CD4-positive, alpha-beta T cell treated with Interleukin-6 at 100 ng/mL for 8 hours (primary cell): ENCODE measurements at regions not wholly inside any gene's neighbourhood (a gene's known extent, or its start where the extent isn't known, plus 50 kb on each side); places are given as distances from the start of the nearest gene placed in this dataset.

Source experiments
- DNase-seq: peaks from one replicate; pipeline ENCODE4 v3.0.0-alpha.2; 2020; ENCODE audit warnings: mixed read lengths, low spot score

DNA sequence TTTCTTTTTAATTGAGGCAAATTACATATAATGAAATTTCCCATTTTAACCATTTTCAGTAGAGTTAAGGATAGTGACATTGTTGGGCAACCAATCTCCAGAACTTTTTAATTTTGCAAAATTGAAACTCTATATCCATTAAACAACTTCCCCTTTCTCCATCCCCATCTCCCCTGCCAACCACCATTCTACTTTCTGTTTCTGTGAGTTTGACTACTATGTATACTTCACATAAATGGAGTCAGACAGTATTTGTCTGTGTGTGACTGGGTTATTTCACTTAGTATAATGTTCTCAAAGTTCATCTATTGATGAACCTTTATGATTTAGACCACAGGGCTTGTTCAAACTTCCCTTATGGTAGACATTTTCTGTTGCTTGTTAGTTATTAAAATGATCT lies 364.5 kb upstream of the MAD2L1 start:
- DNase-seq = no peak

DNA sequence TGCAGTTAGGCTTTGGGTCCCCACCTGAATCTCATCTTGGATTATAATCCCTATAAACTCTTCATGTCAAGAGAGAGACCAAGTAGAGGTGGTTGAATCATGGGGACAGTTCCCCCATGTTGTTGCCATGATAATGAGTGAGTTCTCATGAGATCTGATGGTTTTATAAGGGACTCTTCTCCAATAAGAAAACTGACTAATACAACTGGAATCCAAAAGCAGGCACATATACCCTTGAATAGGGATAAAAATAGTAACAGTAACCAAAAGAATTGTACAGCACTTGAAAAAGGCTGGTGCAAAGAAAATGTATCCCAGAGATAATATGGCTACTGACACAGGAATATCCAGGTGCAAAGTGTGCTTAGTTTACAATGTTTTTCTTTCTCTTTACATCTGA lies 351.5 kb upstream of the MAD2L1 start:
- DNase-seq = no peak

DNA sequence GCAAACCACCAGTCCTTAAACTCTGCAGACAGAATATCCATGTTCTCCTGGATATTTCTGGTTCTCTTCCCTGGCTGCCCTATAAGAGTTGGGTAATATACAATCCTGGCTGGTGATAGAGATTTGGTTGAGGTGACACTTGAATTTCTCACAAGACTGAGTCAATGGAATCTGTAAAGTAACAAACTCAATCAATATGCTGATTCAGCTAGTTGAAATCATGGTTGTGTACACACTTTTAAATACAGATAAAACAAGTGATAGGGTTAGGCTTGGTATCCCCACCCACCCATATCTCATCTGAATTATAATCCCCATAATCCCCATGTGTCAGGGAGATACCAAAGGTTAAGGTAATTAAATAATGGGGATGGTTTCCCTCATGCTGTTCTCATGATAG lies 349.2 kb upstream of the MAD2L1 start:
- DNase-seq = no peak

DNA sequence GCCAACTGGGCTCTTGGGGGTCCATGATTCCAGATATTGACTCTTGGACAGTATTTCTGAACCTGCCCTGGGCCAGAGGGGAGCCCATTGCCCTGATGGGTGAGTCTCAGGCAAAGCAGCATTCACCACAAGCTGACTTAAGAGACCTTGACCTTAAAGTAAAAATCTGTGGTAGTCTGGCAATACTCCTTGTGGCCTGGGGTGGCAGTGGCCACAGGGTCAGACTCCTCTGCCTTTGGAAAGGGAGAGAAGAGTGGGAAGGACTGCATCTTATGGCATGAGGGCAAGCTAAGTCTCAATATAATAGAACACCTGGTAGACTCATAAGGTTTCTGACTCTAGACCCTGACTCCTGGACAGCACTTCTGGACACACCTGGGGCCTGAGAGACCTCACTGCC lies 340.3 kb upstream of the MAD2L1 start:
- no peak for DNase-seq

DNA sequence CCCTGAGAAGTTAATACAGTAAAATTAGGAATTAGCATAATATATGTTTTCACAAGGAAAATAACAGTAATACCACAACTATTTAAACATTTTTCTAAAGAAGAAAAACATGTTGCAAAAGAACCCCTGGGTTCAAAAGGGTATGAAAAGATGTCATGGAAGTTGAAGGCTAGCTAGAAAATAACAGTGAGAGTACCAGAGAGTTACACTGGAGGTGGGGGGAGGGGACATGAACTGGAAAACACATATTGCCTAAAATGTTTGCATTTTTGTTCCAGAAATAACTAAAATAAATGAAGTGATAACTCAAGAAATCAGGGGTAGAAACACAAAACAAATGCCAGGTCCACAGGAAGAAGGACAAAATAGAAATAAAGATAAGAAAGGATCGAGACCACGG lies 336.6 kb upstream of the MAD2L1 start:
- DNase-seq = no peak

DNA sequence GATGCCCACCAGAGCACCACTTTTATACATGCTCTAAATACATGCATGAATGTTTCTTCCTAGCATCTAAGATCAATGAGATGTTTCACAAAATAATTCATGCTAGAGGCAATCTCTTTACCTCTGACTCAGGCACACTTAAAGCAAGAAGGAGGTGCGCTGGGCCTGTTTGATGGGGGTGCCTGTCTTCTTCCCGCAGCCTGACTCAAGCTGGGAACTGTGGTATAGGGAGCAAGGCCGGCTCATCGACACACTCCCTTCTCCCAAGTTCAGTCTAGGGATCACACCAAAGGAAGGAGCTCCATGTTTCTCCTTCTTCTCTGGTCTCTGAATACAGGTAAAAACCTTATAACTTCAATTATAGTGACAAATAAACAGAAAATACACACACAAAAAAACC lies 333.8 kb upstream of the MAD2L1 start:
- no peak for DNase-seq

DNA sequence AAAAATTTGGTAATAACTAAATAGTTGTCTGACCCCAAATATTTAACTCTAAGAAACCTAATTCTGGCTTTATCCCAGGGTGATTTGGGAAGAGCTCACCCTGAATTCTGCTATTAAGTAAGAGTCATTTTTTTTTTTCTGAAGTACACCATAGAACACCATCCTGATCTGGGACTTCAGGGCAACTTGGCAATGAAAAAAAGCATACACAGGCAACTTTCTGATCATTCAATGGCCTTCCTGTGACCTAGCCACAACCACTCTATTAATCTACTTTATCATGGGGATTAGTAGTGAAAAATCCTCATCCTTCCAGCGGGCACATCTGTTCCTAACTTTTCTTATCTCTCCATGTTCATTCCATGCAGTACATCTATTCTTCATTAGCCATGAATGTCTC lies 333.2 kb upstream of the MAD2L1 start:
- DNase-seq = no peak

DNA sequence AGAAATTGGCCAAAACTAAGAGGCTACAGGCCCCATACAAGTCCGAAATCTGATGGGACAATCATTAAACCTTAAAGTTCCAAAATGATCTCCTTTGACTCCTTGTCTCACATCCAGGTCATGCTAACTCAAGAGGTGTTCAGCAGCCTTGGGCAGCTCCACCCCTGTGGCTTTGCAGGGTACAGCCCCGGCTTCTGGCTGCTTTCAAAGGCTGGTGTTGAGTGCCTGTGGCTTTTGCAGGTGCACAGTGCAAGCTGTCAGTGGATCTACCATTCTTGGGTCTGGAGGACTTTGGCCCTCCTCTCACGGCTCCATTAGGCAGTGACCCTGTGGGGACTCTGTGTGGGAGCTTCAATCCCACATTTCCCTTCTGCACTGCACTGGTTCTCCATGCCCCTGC lies 329.1 kb upstream of the MAD2L1 start:
- DNase-seq = no peak

DNA sequence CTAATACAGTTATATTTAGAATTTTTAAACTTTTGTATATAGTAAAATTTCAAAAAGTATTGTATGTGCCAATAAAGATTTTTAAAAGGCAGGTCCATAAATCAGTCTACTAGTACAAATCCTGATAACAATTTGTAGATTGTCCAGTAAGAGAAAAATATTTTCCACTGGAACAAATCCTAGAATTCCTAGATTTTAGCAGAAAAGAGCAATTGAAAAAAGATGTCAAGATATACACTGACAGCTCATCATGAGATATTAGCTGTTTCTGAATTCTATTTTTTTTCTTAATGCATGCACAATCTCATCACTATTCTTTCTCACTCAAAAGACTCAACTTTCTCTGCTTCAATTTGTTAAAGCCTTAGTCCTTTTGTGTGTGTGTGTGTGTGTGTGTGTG lies 289.2 kb upstream of the MAD2L1 start:
- no peak for DNase-seq

DNA sequence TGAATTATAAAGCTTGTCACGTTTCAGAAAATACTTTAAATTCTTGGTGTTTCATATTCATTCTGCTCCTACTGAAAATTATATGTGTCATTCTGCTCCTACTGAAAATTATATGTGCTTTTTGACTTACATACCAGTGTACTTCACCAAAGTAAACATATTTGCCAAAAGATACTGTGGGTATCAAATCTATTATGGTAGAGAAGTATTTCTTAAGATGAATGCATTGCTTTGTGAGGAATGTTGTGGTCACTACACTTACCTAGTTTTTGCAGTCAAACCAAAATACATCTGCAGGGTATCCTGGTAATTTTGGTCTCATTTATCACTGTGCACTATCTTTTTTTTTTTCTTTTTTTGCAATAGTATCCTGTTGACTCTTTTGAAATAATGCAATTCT lies 287.7 kb upstream of the MAD2L1 start:
- no peak for DNase-seq

DNA sequence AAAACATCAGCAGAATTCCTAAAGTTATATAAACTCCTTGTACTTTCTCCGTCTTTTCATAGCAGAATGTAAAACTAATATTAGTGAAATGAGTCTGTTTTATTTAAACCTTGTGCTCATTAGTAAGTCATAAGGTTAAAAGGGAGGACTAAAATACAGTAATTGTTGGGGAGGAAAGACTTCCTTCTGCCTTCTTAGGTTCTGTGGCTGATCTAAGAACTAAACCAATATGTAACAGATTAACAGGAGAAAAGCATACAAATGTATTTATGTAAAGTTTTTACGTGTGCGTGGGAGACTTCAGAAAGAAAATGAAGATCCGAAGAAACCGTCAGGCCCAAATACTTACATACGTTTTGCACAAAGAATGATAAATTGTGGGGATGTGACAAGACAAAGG lies 286.6 kb upstream of the MAD2L1 start:
- no peak for DNase-seq

DNA sequence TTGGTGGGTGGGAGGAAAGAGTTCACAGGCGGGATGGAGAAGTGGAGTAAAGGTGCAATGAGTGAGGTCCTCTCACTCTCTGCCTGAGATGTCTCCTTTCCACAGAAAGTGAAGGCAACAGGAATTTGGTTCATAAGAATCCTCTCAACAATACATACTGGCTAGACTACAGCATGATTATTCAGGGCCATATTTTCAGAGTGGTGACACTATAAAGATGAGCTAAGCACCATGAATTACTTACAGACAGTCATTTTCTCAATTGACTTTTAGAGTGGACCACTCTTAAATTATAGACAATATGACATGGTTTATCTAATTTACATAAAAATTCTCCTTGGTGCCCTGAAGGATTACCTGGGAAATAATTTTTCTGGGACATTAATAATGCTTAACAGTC lies 286.1 kb upstream of the MAD2L1 start:
- no peak for DNase-seq

DNA sequence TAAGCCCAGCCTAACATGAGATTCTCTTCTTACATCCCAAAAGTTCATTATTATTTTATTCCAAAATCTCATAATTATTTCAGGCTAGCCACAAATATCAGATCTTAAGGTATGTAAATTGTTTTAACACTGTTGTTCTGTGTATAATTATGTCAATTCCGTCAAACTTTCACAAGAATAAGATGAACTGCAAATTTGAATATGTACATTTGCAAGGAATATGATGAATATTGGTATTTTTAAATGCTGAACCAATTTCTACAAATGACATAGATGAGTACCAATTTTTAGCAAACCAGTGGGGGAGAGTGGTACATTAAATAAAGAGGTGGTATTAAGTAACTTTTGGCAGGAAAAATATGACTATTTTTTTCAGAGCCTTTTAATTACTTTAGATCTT lies 282.3 kb upstream of the MAD2L1 start:
- no peak for DNase-seq

DNA sequence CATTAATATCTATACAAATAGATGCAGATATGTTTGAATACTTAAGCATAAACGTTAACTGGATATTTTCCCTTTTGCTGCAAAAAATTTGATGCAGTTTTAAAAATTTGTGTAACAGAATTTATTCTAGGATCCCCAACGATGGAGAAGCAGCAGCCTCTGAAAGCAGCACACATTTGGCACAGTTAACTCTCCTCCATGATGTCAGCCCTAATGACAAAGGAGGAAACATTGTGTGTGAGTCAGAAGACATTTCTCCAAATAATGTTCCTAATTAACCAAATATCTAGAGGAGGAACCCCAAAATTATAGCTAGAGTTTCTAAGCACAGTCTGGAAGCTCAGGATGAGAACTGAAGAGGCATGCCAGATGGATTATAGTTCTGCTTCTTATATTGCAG lies 281.9 kb upstream of the MAD2L1 start:
- DNase-seq = no peak

DNA sequence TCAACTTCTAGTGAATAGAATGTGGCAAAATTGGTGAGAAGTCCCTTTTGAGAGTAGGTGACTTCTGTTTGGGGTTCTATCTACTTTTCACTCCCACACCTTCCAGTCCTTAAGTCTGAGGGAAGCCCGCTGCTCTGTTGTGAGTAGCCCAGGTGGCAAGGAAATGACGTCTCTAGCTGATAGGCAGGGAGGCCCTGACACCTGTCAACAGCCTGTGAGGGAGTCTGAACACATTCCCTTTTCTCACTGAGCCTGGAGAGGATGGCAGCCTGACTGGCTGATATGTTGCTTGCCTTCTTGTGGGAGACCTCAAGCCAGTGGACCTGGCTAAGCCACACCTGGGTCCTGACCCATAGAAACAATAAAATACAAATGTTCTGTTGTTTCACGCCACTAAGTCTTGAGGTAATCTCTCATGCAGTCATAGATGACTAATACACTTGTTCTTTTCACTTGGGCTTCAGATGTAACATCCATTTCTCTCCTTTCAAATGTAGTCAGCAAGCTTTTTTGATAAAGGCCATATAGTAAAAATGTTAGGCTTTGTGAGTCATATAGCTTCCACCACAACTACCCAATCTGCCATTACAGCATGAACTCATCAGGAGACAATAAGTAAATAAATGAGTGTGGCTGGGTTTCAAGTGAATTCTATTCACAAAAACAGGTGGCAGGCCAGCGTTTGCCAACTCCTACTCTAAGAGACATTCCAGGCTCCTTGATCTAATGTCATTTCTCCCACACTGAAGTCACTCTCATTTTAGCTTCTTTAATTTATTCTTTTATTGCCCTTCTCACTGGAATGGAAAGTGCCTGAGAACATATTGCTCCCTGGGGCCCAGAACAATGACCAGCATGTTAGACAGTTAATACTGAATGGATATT lies 265.1 kb upstream of the MAD2L1 start:
- no peak for DNase-seq

DNA sequence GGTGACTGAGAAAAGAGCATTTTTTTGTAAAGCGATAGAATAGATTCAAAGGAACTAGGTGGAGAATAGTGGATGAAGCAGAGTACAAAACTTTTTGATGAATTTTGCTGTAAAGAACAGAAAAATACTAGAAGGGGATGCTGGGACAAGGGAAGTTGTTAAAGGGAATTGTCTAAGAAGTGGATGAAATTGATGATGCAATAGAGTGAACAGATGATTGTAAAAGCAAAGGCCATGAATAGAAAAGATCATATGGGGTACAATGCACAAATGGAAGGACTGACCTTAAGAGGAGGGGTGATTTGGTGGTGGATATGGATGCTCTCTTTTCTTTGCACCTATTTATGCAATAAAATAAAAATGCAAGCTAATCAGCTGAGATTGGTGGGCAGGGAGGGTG lies 262.7 kb upstream of the MAD2L1 start:
- no peak for DNase-seq

DNA sequence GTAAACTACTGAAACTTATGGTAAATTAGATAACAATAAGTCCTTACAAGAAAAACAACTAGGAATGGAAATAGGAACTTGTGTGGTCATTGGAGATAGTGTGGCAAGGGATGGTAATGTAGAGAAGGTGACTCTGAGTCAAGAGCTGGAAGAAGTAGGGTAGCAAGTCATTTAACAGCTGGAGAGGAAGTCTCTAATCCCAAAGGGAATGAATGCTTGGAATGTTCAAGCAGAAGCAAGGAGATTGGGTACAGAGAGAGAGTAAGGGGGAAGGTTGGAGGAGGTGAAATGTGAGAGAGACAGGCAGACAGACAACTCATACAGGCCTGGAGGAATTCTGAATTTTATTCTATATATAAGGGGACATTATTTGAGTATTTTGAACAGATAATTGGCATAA lies 260.6 kb upstream of the MAD2L1 start:
- DNase-seq = no peak

DNA sequence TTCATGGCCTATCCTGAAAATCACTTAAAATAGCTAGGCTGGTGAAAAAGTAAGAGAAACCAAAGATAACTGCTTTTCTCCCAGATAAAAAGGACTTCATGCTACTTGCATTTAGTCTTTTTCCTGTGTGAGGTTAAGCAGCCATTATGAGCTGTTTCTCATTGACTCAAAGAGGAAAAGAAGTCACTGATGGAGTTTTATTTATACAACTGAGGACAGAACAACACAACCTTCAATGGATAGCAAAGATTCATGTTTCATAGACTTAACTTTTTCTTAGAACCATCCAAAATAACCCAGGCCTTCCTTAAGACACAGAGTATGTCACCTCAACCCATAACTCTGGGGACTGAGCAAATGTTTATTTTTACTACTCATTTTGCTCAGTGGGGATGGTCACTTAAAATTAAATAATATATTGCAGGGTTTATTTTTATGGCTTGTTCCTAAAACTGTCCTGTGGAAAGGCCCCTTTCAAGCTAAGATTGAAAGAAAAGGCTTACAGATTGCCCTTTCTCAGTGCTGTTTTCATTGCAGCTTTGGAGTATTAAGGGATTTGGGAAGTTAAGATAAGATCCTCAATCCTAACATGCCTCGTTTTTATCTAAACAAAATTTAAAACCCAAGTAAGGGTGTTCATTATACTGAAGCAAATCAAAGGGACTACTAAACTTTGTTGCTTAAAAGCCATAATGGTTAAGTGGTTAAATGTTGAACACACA lies 252.6 kb upstream of the MAD2L1 start:
- no peak for DNase-seq

DNA sequence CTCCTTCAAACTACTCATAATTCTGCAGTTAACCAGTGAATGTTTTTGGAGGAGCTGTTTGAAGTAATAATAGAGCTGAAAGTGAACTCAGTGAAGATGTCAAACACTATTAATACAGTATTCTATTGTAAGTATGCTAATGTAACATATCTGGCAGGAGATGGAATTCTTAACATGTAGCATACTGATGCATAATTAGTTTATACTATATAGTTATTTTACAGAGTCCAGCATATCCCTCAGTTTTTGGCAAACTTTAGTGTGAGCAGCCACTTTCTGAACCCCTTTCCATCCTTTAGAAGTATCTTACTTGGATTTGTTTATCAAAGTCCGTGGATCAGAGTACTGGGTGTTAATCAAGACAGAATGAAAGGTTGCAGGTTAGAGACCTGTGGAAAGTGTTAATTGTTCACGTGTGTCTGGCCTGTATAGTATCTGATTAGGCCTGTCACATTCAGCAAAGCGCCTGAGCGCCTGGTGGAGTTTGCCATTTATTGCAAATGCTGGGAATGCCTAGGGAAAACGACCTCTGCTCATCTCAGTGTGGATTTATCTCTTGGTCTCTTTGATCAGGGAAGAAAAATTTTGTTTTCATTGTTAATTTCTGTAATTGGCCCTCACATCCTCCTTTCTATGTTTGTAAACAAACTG lies 251.7 kb upstream of the MAD2L1 start:
- no peak for DNase-seq

DNA sequence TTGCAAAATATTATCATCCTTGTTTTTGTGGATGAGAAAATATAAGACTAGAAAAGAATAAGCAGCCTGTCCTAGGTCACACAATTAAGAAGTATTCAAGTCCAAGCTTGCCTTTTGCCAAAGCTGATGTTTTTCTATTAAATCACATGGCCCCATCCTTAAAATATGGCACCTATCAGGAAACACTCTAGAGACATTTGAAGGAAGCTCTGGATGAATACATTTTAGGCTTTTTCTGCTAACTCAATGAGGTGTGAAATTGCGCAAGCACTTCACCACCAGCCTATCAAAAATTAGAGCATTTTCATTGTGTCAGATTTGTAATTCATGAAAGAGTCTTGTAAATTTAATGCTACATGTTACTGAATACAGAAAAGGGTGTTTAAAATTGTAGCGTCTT lies 251.1 kb upstream of the MAD2L1 start:
- no peak for DNase-seq

DNA sequence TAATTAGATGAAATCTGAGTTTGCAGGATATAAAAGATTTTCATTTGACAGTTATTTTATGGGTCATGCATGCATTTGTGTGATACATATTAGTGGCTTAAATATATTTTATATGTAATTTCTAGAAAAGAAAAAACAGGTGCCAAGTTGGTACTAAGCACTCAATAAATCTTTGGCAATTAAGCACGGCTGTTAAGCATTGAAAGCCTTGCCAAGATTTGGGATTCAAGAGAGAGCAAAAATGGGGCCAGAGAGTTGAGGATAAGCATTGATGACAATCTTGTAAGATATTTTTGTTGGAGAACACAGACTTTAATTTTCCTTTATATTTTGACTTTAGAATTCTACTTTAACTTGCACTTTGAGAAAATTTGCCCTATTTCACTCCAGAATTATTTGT lies 249.8 kb upstream of the MAD2L1 start:
- DNase-seq = no peak

DNA sequence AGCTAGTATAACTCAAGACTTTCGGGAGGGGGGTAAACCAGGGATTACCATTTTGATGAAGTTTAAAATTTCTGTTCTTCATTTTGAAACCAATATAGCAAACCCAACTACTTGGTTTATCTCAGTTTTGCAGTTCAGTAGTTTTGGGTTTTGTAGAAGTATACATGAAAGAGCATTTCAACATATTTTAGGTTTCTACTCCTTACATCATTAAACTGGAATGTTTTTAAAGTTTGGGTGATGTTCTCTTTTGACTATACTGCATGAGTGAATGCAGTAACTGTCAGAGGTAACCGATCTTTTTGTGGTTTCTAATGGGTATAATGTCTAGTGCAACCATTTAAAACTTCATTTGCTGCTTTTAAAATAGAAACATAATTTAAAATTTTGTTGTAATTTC lies 248.3 kb upstream of the MAD2L1 start:
- DNase-seq = no peak

DNA sequence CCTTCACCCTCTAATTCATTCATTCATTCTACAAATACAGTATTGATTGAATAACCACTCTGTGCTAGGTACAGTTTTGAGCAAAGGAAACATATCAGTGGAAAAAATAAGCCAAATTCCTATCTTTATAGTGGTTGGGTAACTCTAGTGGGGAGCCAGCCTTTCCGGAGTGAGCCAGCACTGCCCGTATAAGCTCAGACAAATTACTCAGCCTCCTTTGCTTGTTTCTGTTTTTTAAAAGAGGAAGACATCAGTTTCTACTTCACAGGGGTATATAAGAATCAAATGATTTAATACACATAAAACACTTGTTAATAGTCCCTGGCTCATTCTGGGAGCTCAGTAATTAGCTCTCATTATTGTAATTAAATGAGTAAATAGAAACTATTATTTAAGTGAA lies 238.2 kb upstream of the MAD2L1 start:
- DNase-seq = no peak
